Hepatocyte (in vitro differentiated cells): ENCODE measurements at regions not wholly inside any gene's neighbourhood (a gene's known extent, or its start where the extent isn't known, plus 50 kb on each side); places are given as distances from the start of the nearest gene placed in this dataset.
A peak's percentile ranks its signal among the peaks of the same experiment; 100 is the strongest.

Experiments
- DNase-seq: peaks from one replicate; pipeline ENCODE4 v3.0.0-alpha.2; 2016; ENCODE audit warnings: low spot score
- H2AFZ ChIP-seq: fragments of 200-600 bp; sonication (generic); 2 replicates; pipeline ENCODE4 v1.6.0; 2016; ENCODE audit warnings: antibody characterized with exemption, mild to moderate bottlenecking
- H3K27ac ChIP-seq: fragments of 200-600 bp; sonication (generic); 2 replicates; pipeline ENCODE4 v1.5.1; 2016; ENCODE audit warnings: mild to moderate bottlenecking
- H3K27me3 ChIP-seq: fragments of 200-600 bp; sonication (generic); 2 replicates; pipeline ENCODE4 v1.6.1; 2016
- H3K36me3 ChIP-seq: fragments of 200-600 bp; sonication (generic); replicated peaks from 2 replicates; pipeline ENCODE4 v1.5.1; 2016; ENCODE audit warnings: low read depth; ENCODE audit not compliant: insufficient read depth
- H3K4me1 ChIP-seq: fragments of 200-600 bp; sonication (generic); 2 replicates; pipeline ENCODE4 v1.5.1; 2016; ENCODE audit warnings: mild to moderate bottlenecking, moderate library complexity; ENCODE audit not compliant: insufficient read depth
- H3K4me2 ChIP-seq: fragments of 200-600 bp; sonication (generic); 2 replicates; pipeline ENCODE4 v1.6.0; 2016
- H3K4me3 ChIP-seq: fragments of 200-600 bp; sonication (generic); 2 replicates; pipeline ENCODE4 v1.5.1; 2016; ENCODE audit warnings: mild to moderate bottlenecking
- H3K79me2 ChIP-seq: fragments of 200-600 bp; sonication (generic); 2 replicates; pipeline ENCODE4 v1.6.0; 2017; ENCODE audit warnings: mild to moderate bottlenecking
- H3K9me2 ChIP-seq: fragments of 200-600 bp; sonication (generic); replicated peaks from 2 replicates; pipeline ENCODE4 v1.6.0; 2017; ENCODE audit warnings: mild to moderate bottlenecking; ENCODE audit not compliant: insufficient read depth
- H3K9me3 ChIP-seq: fragments of 200-600 bp; sonication (generic); 2 replicates; pipeline ENCODE4 v1.5.1; 2016; ENCODE audit warnings: low read depth, mild to moderate bottlenecking
- H4K20me1 ChIP-seq: fragments of 200-600 bp; sonication (generic); 2 replicates; pipeline ENCODE4 v1.6.0; 2016; ENCODE audit warnings: mild to moderate bottlenecking; ENCODE audit not compliant: insufficient read depth, poor library complexity, severe bottlenecking
- CTCF ChIP-seq: fragments of 200-600 bp; sonication (generic); IDR thresholded peaks from 2 replicates; pipeline ENCODE4 v1.5.1; 2016; ENCODE audit warnings: antibody characterized with exemption, mild to moderate bottlenecking; ENCODE audit not compliant: poor library complexity
- EZH2 ChIP-seq: fragments of 200-600 bp; sonication (generic); IDR thresholded peaks from 2 replicates; pipeline ENCODE4 v1.6.1; 2016; ENCODE audit warnings: antibody characterized with exemption, mild to moderate bottlenecking, borderline replicate concordance
- EZH2phosphoT487 ChIP-seq: fragments of 200-600 bp; sonication (generic); IDR thresholded peaks from one replicate; pipeline ENCODE4 v1.6.1; 2018; ENCODE audit warnings: antibody characterized with exemption, mild to moderate bottlenecking, low read depth, moderate library complexity; ENCODE audit not compliant: unreplicated experiment, severe bottlenecking
- WGBS: methylation state at CpG from one replicate; pipeline ENCODE4 v1.1.6; 2016; ENCODE audit warnings: low lambda C conversion rate; ENCODE audit errors: missing lambda C conversion rate; 5-methylcytosine and 5-hydroxymethylcytosine counted together

GRCh38 chr4:54558889-54559677 is 98.7 kb upstream of the KIT start:
- Histone ChIP-seq H4K20me1 (no peaks in the 10 kb centered on the region), H3K79me2 (no peaks in the 10 kb centered on the region), H3K27me3 (no peaks in the 10 kb centered on the region), H3K9me3 (no peaks in the 10 kb centered on the region), H2AFZ (no peak overlapping the region), H3K4me1 (no peaks in the 10 kb centered on the region), H3K36me3 (no peaks in the 10 kb centered on the region), H3K27ac (no peak overlapping the region), H3K4me3 (no peak overlapping the region), H3K9me2 (no peaks in the 10 kb centered on the region), H3K4me2 (no peak overlapping the region)
- 59% methylated on average over 2 of the region's 2 CpGs for WGBS
- TF ChIP-seq CTCF: no peak
- TF ChIP-seq EZH2: no peak
- TF ChIP-seq EZH2phosphoT487: no peak
- peak; percentile 59 for DNase-seq

- Histone ChIP-seq H3K27me3 (no peaks in the 10 kb centered on the region), H3K4me2 (no peak overlapping the region), H4K20me1 (no peaks in the 10 kb centered on the region), H3K9me2 (no peaks in the 10 kb centered on the region), H2AFZ (no peak overlapping the region), H3K4me1 (no peaks in the 10 kb centered on the region), H3K9me3 (no peaks in the 10 kb centered on the region), H3K36me3 (no peaks in the 10 kb centered on the region), H3K79me2 (no peaks in the 10 kb centered on the region), H3K4me3 (no peak overlapping the region), H3K27ac (no peak overlapping the region)
- DNase-seq: no peak
- no peak for TF ChIP-seq EZH2phosphoT487
- no peak for TF ChIP-seq CTCF
- no peak for TF ChIP-seq EZH2
- WGBS: 49% methylated on average over 4 of the region's 4 CpGs
These were observed 97.2 kb upstream of the KIT start for GRCh38 chr4:54560513-54560912.

GRCh38 chr4:54561940-54562339 is 95.8 kb upstream of the KIT start:
- Histone ChIP-seq H3K27me3 (no peaks in the 10 kb centered on the region), H3K9me2 (no peaks in the 10 kb centered on the region), H3K4me3 (no peak overlapping the region), H2AFZ (no peak overlapping the region), H3K4me1 (no peaks in the 10 kb centered on the region), H3K4me2 (no peak overlapping the region), H4K20me1 (no peaks in the 10 kb centered on the region), H3K27ac (no peak overlapping the region), H3K36me3 (no peaks in the 10 kb centered on the region), H3K79me2 (no peaks in the 10 kb centered on the region), H3K9me3 (no peaks in the 10 kb centered on the region)
- WGBS: 72% methylated on average over 5 of the region's 5 CpGs
- no peak for TF ChIP-seq CTCF
- no peak for TF ChIP-seq EZH2
- TF ChIP-seq EZH2phosphoT487: no peak
- DNase-seq: no peak
